ENCODE measurements at regions not wholly inside any gene's neighbourhood (a gene's known extent, or its start where the extent isn't known, plus 50 kb on each side); places are given as distances from the start of the nearest gene placed in this dataset.

DNA sequence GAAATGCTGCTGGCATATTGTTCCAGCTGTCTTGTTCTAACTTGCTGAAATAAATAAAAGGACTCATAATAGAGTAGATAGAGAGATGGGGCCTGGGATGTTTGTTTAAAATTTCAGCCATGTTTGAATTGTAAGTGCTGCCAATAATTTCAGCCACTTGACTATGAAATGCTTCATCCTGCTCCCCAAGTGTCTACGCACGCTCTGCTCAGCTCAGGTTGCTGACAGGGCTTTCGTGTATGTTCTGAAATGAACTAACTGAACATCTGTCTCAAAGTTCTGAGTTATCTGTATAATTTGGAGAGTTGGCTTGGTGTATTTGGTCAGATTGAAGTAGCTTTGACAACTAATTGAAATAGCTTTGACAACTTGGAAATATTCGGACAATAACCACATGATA lies 387.8 kb downstream of the BMP2 start:
- Histone ChIP-seq H3K4me2 (ENCODE audit: low read depth, low read length) (no peak overlapping the region), H2BK20ac (ENCODE audit: low read depth, low read length) (no peak overlapping the region), H4K20me1 (ENCODE audit: insufficient read depth, low read length) (no peaks in the 10 kb centered on the region), H3K36me3 (ENCODE audit: control insufficient read depth, insufficient read depth, low read length) (no peaks in the 10 kb centered on the region), H3K9ac (ENCODE audit: low read depth, low read length) (no peak overlapping the region), H3K9me1 (ENCODE audit: insufficient read depth, low read length) (no peaks in the 10 kb centered on the region), H4K8ac (ENCODE audit: low read depth in 2 of 2, low read length in 2 of 2) (no peak overlapping the region), H3K4me1 (ENCODE audit: control insufficient read depth, insufficient read depth, low read length) (no peaks in the 10 kb centered on the region), H2AFZ (replicated peaks; ENCODE audit: low read length, poor library complexity) (no peak overlapping the region), H3K18ac (ENCODE audit: low read depth, low read length) (no peak overlapping the region), H3K27me3 (ENCODE audit: control insufficient read depth, insufficient read depth, low read length) (no peaks in the 10 kb centered on the region), H2BK120ac (ENCODE audit: low read depth, low read length) (no peak overlapping the region), H2AK9ac (replicated peaks; ENCODE audit: low read depth, low read length, poor library complexity) (no peak overlapping the region), H2BK15ac (ENCODE audit: low read depth, low read length) (no peak overlapping the region), H2BK5ac (ENCODE audit: low read depth, low read length, poor library complexity, severe bottlenecking) (no peak overlapping the region), H3K14ac (replicated peaks; ENCODE audit: low read depth, low read length) (no peak overlapping the region), H3K9me3 (ENCODE audit: control insufficient read depth, insufficient read depth, low read length) (0 out of 2 replicates have a peak, but pooled peaks cover 2% of the 10 kb centered on the region), H3K4ac (ENCODE audit: low read depth, low read length) (no peak overlapping the region), H3K79me1 (ENCODE audit: low read depth in 1 of 2, low read length in 2 of 2) (no peaks in the 10 kb centered on the region), H4K5ac (ENCODE audit: low read depth, low read length) (no peak overlapping the region), H3K56ac (ENCODE audit: extremely low read depth, insufficient read depth, low read length) (no peak overlapping the region), H4K91ac (ENCODE audit: insufficient read depth, low read depth, low read length) (no peak overlapping the region), H3K23ac (ENCODE audit: low read depth, low read length) (no peak overlapping the region), H2AK5ac (ENCODE audit: low read depth, low read length) (no peak overlapping the region), H3K27ac (ENCODE audit: insufficient read depth, low read length) (no peak overlapping the region), H3K4me3 (ENCODE audit: insufficient read depth, low read depth, low read length) (no peak overlapping the region)
- BruUV-seq (replicated peaks), result no TSS peak
- ChIA-PET CTCF (no interaction called here), POLR2A (ENCODE audit: unreplicated experiment) (no interaction called here)
- WGBS, 2 experiments (ENCODE audit: extremely low coverage in 2 of 2, insufficient read length in 1 of 2), result no CpG with 5 or more reads among the region's 4 CpGs
- TF ChIP-seq RCOR1 (IDR thresholded peaks at IDR 0.05; ENCODE audit: insufficient replicate concordance, low read length) (no peak), FOS (IDR thresholded peaks at IDR 0.05; ENCODE audit: low read depth, low read length) (no peak), POLR2A (IDR thresholded peaks at IDR 0.05; ENCODE audit: low read depth, low read length) (no peak), RAD21 (IDR thresholded peaks at IDR 0.05; ENCODE audit: low read length) (no peak), CEBPB (IDR thresholded peaks at IDR 0.05; ENCODE audit: low read depth, low read length) (no peak), MAFK (IDR thresholded peaks at IDR 0.05; ENCODE audit: low read depth, low read length) (no peak), SMC3 (IDR thresholded peaks at IDR 0.05; ENCODE audit: low read depth, low read length) (no peak), MXI1 (IDR thresholded peaks at IDR 0.05; ENCODE audit: borderline replicate concordance, low read depth, low read length) (no peak), BHLHE40 (IDR thresholded peaks at IDR 0.05; ENCODE audit: low read depth, low read length) (no peak), RFX5 (IDR thresholded peaks at IDR 0.05; ENCODE audit: low read depth, low read length) (no peak), MAZ (IDR thresholded peaks at IDR 0.05; ENCODE audit: borderline replicate concordance, low read depth, low read length) (no peak), CHD1 (IDR thresholded peaks at IDR 0.05; ENCODE audit: low read depth, low read length) (no peak)
- TF ChIP-seq, protein P1, sequence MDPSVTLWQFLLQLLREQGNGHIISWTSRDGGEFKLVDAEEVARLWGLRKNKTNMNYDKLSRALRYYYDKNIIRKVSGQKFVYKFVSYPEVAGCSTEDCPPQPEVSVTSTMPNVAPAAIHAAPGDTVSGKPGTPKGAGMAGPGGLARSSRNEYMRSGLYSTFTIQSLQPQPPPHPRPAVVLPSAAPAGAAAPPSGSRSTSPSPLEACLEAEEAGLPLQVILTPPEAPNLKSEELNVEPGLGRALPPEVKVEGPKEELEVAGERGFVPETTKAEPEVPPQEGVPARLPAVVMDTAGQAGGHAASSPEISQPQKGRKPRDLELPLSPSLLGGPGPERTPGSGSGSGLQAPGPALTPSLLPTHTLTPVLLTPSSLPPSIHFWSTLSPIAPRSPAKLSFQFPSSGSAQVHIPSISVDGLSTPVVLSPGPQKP (IDR thresholded peaks at IDR 0.05; ENCODE audit: borderline replicate concordance, low read depth, low read length), result no peak
- TF ChIP-seq, protein P2, sequence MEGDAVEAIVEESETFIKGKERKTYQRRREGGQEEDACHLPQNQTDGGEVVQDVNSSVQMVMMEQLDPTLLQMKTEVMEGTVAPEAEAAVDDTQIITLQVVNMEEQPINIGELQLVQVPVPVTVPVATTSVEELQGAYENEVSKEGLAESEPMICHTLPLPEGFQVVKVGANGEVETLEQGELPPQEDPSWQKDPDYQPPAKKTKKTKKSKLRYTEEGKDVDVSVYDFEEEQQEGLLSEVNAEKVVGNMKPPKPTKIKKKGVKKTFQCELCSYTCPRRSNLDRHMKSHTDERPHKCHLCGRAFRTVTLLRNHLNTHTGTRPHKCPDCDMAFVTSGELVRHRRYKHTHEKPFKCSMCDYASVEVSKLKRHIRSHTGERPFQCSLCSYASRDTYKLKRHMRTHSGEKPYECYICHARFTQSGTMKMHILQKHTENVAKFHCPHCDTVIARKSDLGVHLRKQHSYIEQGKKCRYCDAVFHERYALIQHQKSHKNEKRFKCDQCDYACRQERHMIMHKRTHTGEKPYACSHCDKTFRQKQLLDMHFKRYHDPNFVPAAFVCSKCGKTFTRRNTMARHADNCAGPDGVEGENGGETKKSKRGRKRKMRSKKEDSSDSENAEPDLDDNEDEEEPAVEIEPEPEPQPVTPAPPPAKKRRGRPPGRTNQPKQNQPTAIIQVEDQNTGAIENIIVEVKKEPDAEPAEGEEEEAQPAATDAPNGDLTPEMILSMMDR (conservative IDR thresholded peaks at IDR 0.05; ENCODE audit: low read depth, low read length), result no peak
- TF ChIP-seq, protein P3, sequence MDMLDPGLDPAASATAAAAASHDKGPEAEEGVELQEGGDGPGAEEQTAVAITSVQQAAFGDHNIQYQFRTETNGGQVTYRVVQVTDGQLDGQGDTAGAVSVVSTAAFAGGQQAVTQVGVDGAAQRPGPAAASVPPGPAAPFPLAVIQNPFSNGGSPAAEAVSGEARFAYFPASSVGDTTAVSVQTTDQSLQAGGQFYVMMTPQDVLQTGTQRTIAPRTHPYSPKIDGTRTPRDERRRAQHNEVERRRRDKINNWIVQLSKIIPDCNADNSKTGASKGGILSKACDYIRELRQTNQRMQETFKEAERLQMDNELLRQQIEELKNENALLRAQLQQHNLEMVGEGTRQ (IDR thresholded peaks at IDR 0.05; ENCODE audit: low read depth, low read length), result no peak
- DNase-seq (no peak), ATAC-seq (ENCODE audit: low read depth) (no peak)
- dilution Hi-C loops (cut with HindIII; ENCODE audit: low sequenced_read_pairs, unreplicated experiment), result no loop called here
- intact Hi-C loops (cut with micrococcal nuclease), result no loop called here
- in situ Hi-C loops (cut with MboI; ENCODE audit: low sequenced_read_pairs), result no loop called here
